SK-N-SH treated with all-trans-retinoic acid at 6 μM for 48 hours (cell line): ENCODE measurements at regions not wholly inside any gene's neighbourhood (a gene's known extent, or its start where the extent isn't known, plus 50 kb on each side); places are given as distances from the start of the nearest gene placed in this dataset.

ENCODE experiments used
- ATAC-seq: fragments of 200-7000 bp; cut with Tn5 transposase; 3 replicates; pipeline ENCODE4 v1.9.1; 2020; ENCODE audit warnings: mild to moderate bottlenecking, moderate library complexity
- ARNTL ChIP-seq: fragments of 450-650 bp; formaldehyde crosslinking; IDR thresholded peaks from 2 replicates; pipeline ENCODE4 v1.5.0; 2020; ENCODE audit warnings: low read depth, mild to moderate bottlenecking, moderate library complexity, borderline replicate concordance
- CREB5 ChIP-seq: fragments of 250-450 bp; sonication (Bioruptor Pico); IDR thresholded peaks from 2 replicates; pipeline ENCODE4 v1.5.1; 2020; ENCODE audit warnings: low read depth, mild to moderate bottlenecking, moderate library complexity
- CSDC2 ChIP-seq: fragments of 250-450 bp; sonication (Bioruptor Pico); IDR thresholded peaks from 2 replicates; pipeline ENCODE4 v1.5.0; 2020; ENCODE audit warnings: mild to moderate bottlenecking, moderate library complexity
- ESRRG ChIP-seq: fragments of 250-450 bp; sonication (Bioruptor Pico); IDR thresholded peaks from 2 replicates; pipeline ENCODE4 v1.6.1; 2021; ENCODE audit warnings: mild to moderate bottlenecking
- GLIS3 ChIP-seq: fragments of 250-450 bp; sonication (Bioruptor Pico); IDR thresholded peaks from 2 replicates; pipeline ENCODE4 v1.5.0; 2020; ENCODE audit warnings: mild to moderate bottlenecking, moderate library complexity
- ISL1 ChIP-seq: fragments of 250-450 bp; sonication (Bioruptor Pico); IDR thresholded peaks from 2 replicates; pipeline ENCODE4 v2.1.2; 2022; ENCODE audit warnings: mild to moderate bottlenecking, moderate library complexity
- OSR1 ChIP-seq: fragments of 250-450 bp; sonication (Bioruptor Pico); IDR thresholded peaks from 2 replicates; pipeline ENCODE4 v1.8.0; 2022; ENCODE audit warnings: moderate library complexity, mild to moderate bottlenecking, inconsistent platforms
- PATZ1 ChIP-seq: fragments of 250-450 bp; sonication (Bioruptor Pico); IDR thresholded peaks from 2 replicates; pipeline ENCODE4 v1.8.0; 2020; ENCODE audit warnings: mild to moderate bottlenecking, moderate library complexity, borderline replicate concordance
- PPARA ChIP-seq: fragments of 250-450 bp; sonication (Bioruptor Pico); IDR thresholded peaks from 2 replicates; pipeline ENCODE4 v1.5.0; 2020; ENCODE audit warnings: mild to moderate bottlenecking, borderline replicate concordance
- RARB ChIP-seq: fragments of 250-450 bp; sonication (Bioruptor Pico); IDR thresholded peaks from 2 replicates; pipeline ENCODE4 v1.8.0; 2021; ENCODE audit warnings: mild to moderate bottlenecking, moderate library complexity
- SNAI2 ChIP-seq: fragments of 250-450 bp; sonication (Bioruptor Pico); IDR thresholded peaks from 2 replicates; pipeline ENCODE4 v1.5.0; 2020; ENCODE audit warnings: mild to moderate bottlenecking, moderate library complexity
- TCF4 ChIP-seq: fragments of 250-450 bp; sonication (Bioruptor Pico); IDR thresholded peaks from 2 replicates; pipeline ENCODE4 v1.8.0; 2021; ENCODE audit warnings: mild to moderate bottlenecking, moderate library complexity, borderline replicate concordance
- TOX ChIP-seq: fragments of 250-450 bp; sonication (Bioruptor Pico); IDR thresholded peaks from 2 replicates; pipeline ENCODE4 v1.8.0; 2021; ENCODE audit warnings: mild to moderate bottlenecking, moderate library complexity, borderline replicate concordance
- TSHZ2 ChIP-seq: fragments of 250-450 bp; sonication (Bioruptor Pico); IDR thresholded peaks from 2 replicates; pipeline ENCODE4 v1.5.0; 2020; ENCODE audit warnings: mild to moderate bottlenecking, moderate library complexity
- ZFP3 ChIP-seq: fragments of 250-450 bp; sonication (Bioruptor Pico); IDR thresholded peaks from 2 replicates; pipeline ENCODE4 v1.5.0; 2020; ENCODE audit warnings: mild to moderate bottlenecking, moderate library complexity
- ZFP30 ChIP-seq: fragments of 450-650 bp; formaldehyde crosslinking; IDR thresholded peaks from 2 replicates; pipeline ENCODE4 v1.5.0; 2022; ENCODE audit warnings: mild to moderate bottlenecking, moderate library complexity
- ZNF565 ChIP-seq: fragments of 450-650 bp; formaldehyde crosslinking; conservative IDR thresholded peaks from 2 replicates; pipeline ENCODE4 v1.5.0; 2020; ENCODE audit warnings: low read depth, mild to moderate bottlenecking, moderate library complexity
- ZNF8 ChIP-seq: fragments of 450-650 bp; formaldehyde crosslinking; IDR thresholded peaks from 2 replicates; pipeline ENCODE4 v1.5.0; 2020; ENCODE audit warnings: mild to moderate bottlenecking, moderate library complexity
- TF ChIP-seq, protein P1 (sequence below): fragments of 250-450 bp; sonication (Bioruptor Pico); IDR thresholded peaks from 2 replicates; pipeline ENCODE4 v1.5.1; 2021; ENCODE audit warnings: mild to moderate bottlenecking, moderate library complexity
- TF ChIP-seq, protein P2 (sequence below): fragments of 250-450 bp; sonication (Bioruptor Pico); IDR thresholded peaks from 2 replicates; pipeline ENCODE4 v1.8.0; 2021; ENCODE audit warnings: low read depth, mild to moderate bottlenecking, moderate library complexity, borderline replicate concordance

DNA sequence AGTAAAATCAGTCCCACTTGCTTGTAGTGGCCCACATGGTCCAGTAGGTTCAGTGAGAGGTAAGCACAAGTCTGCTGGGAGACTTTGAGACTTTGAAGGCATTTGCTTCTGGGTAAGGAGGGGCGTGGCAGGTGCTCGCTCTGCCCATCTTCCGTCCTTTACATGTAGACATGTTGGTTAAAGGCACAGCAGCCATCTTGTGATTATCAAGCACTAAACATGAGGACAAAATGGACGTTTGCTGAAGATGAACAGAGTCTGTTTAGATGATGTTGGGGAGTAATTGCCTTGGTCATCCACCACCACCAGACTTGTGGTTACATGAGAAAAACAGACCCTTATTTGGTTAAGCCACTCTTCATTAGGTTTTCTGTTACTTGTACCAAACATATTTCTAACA is 252.8 kb upstream of the PARD3B start (continued):
- TF ChIP-seq PATZ1 (CRISPR knock-in tag) (no peak), ARNTL (no peak), ZNF8 (CRISPR knock-in tag) (no peak), ESRRG (CRISPR knock-in tag) (no peak)
- TF ChIP-seq, protein P1, sequence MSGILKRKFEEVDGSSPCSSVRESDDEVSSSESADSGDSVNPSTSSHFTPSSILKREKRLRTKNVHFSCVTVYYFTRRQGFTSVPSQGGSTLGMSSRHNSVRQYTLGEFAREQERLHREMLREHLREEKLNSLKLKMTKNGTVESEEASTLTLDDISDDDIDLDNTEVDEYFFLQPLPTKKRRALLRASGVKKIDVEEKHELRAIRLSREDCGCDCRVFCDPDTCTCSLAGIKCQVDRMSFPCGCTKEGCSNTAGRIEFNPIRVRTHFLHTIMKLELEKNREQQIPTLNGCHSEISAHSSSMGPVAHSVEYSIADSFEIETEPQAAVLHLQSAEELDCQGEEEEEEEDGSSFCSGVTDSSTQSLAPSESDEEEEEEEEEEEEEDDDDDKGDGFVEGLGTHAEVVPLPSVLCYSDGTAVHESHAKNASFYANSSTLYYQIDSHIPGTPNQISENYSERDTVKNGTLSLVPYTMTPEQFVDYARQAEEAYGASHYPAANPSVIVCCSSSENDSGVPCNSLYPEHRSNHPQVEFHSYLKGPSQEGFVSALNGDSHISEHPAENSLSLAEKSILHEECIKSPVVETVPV (CRISPR knock-in tag): no peak

- no peak for ATAC-seq
- TF ChIP-seq TOX (CRISPR knock-in tag) (no peak), ZNF565 (no peak), ISL1 (CRISPR knock-in tag) (no peak), ESRRG (CRISPR knock-in tag) (no peak), CREB5 (CRISPR knock-in tag) (no peak), GLIS3 (CRISPR knock-in tag) (no peak), TCF4 (no peak), SNAI2 (CRISPR knock-in tag) (no peak), ZFP3 (no peak), PATZ1 (CRISPR knock-in tag) (no peak), ZFP30 (CRISPR knock-in tag) (no peak), OSR1 (no peak), RARB (CRISPR knock-in tag) (no peak), PPARA (CRISPR knock-in tag) (no peak), CSDC2 (CRISPR knock-in tag) (no peak)
- TF ChIP-seq, protein P2, sequence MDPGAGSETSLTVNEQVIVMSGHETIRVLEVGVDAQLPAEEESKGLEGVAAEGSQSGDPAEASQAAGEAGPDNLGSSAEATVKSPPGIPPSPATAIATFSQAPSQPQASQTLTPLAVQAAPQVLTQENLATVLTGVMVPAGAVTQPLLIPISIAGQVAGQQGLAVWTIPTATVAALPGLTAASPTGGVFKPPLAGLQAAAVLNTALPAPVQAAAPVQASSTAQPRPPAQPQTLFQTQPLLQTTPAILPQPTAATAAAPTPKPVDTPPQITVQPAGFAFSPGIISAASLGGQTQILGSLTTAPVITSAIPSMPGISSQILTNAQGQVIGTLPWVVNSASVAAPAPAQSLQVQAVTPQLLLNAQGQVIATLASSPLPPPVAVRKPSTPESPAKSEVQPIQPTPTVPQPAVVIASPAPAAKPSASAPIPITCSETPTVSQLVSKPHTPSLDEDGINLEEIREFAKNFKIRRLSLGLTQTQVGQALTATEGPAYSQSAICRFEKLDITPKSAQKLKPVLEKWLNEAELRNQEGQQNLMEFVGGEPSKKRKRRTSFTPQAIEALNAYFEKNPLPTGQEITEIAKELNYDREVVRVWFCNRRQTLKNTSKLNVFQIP: no peak
Measured at GRCh38 chr2:204293884-204294747, 251.2 kb upstream of the PARD3B start.

GRCh38 chr2:204298404-204298803 is 246.9 kb upstream of the PARD3B start:
- TF ChIP-seq, protein P1 (CRISPR knock-in tag): no peak
- TF ChIP-seq ZFP3 (no peak), ISL1 (CRISPR knock-in tag) (no peak), TSHZ2 (CRISPR knock-in tag) (no peak), ZFP30 (CRISPR knock-in tag) (no peak), ZNF8 (CRISPR knock-in tag) (no peak), TOX (CRISPR knock-in tag) (no peak), CREB5 (CRISPR knock-in tag) (no peak), ARNTL (no peak), RARB (CRISPR knock-in tag) (no peak), CSDC2 (CRISPR knock-in tag) (no peak)
- TF ChIP-seq, protein P2: no peak
- ATAC-seq: no peak
